ENCODE measurements at regions not wholly inside any gene's neighbourhood (a gene's known extent, or its start where the extent isn't known, plus 50 kb on each side); places are given as distances from the start of the nearest gene placed in this dataset.

GRCh38 chr11:91802475-91802874, 422.1 kb upstream of the FAT3 start:
- 87% methylated on average over 6 of the region's 6 CpGs for WGBS (ENCODE audit: low lambda C conversion rate, missing lambda C conversion rate)
- H3K4me1 ChIP-seq (ENCODE audit: insufficient read depth) = peaks cover 16% of the 10 kb centered on the region
- no peak overlapping the region for H3K4me3 ChIP-seq
- no peak overlapping the region for H3K27ac ChIP-seq
- no peaks in the 10 kb centered on the region for H3K79me2 ChIP-seq
- no peak overlapping the region for H3K4me2 ChIP-seq
- H3K36me3 ChIP-seq (replicated peaks; ENCODE audit: insufficient read depth, low read depth) = no peaks in the 10 kb centered on the region
- no peaks in the 10 kb centered on the region for H3K9me3 ChIP-seq (ENCODE audit: low read depth)
- no peaks in the 10 kb centered on the region for H3K9me2 ChIP-seq (replicated peaks; ENCODE audit: insufficient read depth)
- DNase-seq (ENCODE audit: low spot score) = no peak
- H2AFZ ChIP-seq = no peak overlapping the region
- H4K20me1 ChIP-seq (ENCODE audit: insufficient read depth, poor library complexity, severe bottlenecking) = no peaks in the 10 kb centered on the region
- H3K27me3 ChIP-seq = no peaks in the 10 kb centered on the region
- TF ChIP-seq EZH2 (IDR thresholded peaks at IDR 0.05; ENCODE audit: borderline replicate concordance) (no peak), CTCF (IDR thresholded peaks at IDR 0.05; ENCODE audit: poor library complexity) (no peak), EZH2phosphoT487 (IDR thresholded peaks at IDR 0.05; ENCODE audit: low read depth, severe bottlenecking, unreplicated experiment) (no peak)

DNA sequence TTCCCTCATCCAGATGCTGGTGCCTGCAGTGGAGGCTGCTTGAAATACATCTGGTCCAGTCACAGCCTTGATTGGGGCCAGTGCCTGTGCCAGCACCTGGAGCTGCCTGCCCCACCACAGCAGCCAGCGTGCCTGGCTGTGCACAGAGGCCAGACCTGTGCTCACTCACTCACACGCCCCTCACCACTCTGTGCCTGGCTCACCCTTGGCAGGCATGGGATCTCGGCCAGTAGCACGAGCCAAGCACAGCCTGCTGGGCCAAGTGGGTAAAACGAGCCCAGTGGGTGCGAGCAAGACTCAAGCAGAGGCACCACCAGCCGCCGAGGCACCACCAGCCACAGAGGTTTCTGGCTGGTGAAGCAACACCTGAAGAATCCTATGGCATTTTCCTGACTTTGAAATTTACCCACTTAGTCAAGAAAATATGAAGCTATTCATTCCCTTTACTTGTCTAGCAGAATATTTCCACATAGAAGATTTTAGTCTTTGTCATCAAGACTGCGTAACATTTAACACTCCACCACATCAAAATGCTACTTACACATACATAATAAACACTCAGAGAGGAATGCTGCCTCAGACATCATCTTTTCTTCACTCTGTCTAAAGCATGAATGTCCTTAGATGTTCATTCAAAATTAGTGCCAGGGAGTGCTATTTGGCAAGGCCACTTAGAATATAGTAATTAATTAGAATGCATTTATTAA, 424.3 kb upstream of the FAT3 start:
- H3K4me3 ChIP-seq = no peak overlapping the region
- 94% methylated on average over 9 of the region's 9 CpGs for WGBS (ENCODE audit: low lambda C conversion rate, missing lambda C conversion rate)
- H3K4me1 ChIP-seq (ENCODE audit: insufficient read depth) = peaks cover 16% of the 10 kb centered on the region
- H3K27ac ChIP-seq = no peak overlapping the region
- no peaks in the 10 kb centered on the region for H3K79me2 ChIP-seq
- TF ChIP-seq CTCF (IDR thresholded peaks at IDR 0.05; ENCODE audit: poor library complexity) (no peak), EZH2phosphoT487 (IDR thresholded peaks at IDR 0.05; ENCODE audit: low read depth, severe bottlenecking, unreplicated experiment) (no peak), EZH2 (IDR thresholded peaks at IDR 0.05; ENCODE audit: borderline replicate concordance) (no peak)
- no peaks in the 10 kb centered on the region for H3K36me3 ChIP-seq (replicated peaks; ENCODE audit: insufficient read depth, low read depth)
- H3K27me3 ChIP-seq = no peaks in the 10 kb centered on the region
- H3K4me2 ChIP-seq = no peak overlapping the region
- no peak for DNase-seq (ENCODE audit: low spot score)
- no peak overlapping the region for H2AFZ ChIP-seq
- H3K9me2 ChIP-seq (replicated peaks; ENCODE audit: insufficient read depth) = no peaks in the 10 kb centered on the region
- no peaks in the 10 kb centered on the region for H4K20me1 ChIP-seq (ENCODE audit: insufficient read depth, poor library complexity, severe bottlenecking)
- H3K9me3 ChIP-seq (ENCODE audit: low read depth) = no peaks in the 10 kb centered on the region

DNA sequence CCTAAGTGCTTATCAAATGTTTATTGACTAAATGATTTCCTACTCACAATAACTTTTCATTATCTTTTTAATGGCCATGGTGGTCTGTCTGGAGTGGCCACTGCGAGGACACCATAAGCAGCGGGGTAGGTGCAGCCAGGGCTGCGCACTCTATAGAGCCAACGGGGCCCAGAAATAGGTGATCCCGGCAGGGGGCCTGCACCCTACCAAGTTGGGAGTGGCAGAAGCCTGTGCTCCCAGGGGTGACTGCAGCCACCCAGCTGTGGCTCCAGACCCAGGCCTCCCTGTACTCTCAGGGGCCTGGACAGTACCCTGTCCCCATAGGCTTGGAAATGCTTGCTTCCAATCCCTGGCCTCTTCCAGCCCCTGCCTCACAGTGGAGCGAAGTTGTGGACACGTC, 426.4 kb upstream of the FAT3 start:
- WGBS (ENCODE audit: low lambda C conversion rate, missing lambda C conversion rate) = 87% methylated on average over 7 of the region's 7 CpGs
- H3K27ac ChIP-seq = no peak overlapping the region
- TF ChIP-seq EZH2 (IDR thresholded peaks at IDR 0.05; ENCODE audit: borderline replicate concordance) (no peak), EZH2phosphoT487 (IDR thresholded peaks at IDR 0.05; ENCODE audit: low read depth, severe bottlenecking, unreplicated experiment) (no peak), CTCF (IDR thresholded peaks at IDR 0.05; ENCODE audit: poor library complexity) (no peak)
- no peak for DNase-seq (ENCODE audit: low spot score)
- no peaks in the 10 kb centered on the region for H3K9me2 ChIP-seq (replicated peaks; ENCODE audit: insufficient read depth)
- no peak overlapping the region for H3K4me2 ChIP-seq
- no peak overlapping the region for H3K4me3 ChIP-seq
- no peaks in the 10 kb centered on the region for H3K9me3 ChIP-seq (ENCODE audit: low read depth)
- H3K4me1 ChIP-seq (ENCODE audit: insufficient read depth) = peaks cover 8% of the 10 kb centered on the region
- no peaks in the 10 kb centered on the region for H4K20me1 ChIP-seq (ENCODE audit: insufficient read depth, poor library complexity, severe bottlenecking)
- no peak overlapping the region for H2AFZ ChIP-seq
- H3K27me3 ChIP-seq = no peaks in the 10 kb centered on the region
- H3K79me2 ChIP-seq = no peaks in the 10 kb centered on the region
- no peaks in the 10 kb centered on the region for H3K36me3 ChIP-seq (replicated peaks; ENCODE audit: insufficient read depth, low read depth)

Data from hepatocyte (in vitro differentiated cells).